T-cell (primary cell): ENCODE measurements at regions not wholly inside any gene's neighbourhood (a gene's known extent, or its start where the extent isn't known, plus 50 kb on each side); places are given as distances from the start of the nearest gene placed in this dataset.
"Not testable (repeated sequence)": the region's sequence is repeated elsewhere in the genome, so short reads cannot be mapped to it uniquely, and the experiment has no call there.

Source experiments
- ATAC-seq, 4 experiments: fragments of 200-7000 bp in 3 of 4; fragments of 150-1000 bp in 1 of 4; cut with Tn5 transposase; replicated peaks in 1 of 4; 1 replicate in 3 of 4; 2 replicates in 1 of 4; pipeline ENCODE4 v1.10.0; 2021; ENCODE audit warnings: moderate library complexity in 3 of 4, mild to moderate bottlenecking in 2 of 4, moderate number of reproducible peaks in 1 of 4
- CTCF ChIA-PET, 2 donors: fragments of 300-600 bp; sonication (Branson Sonifier 250); formaldehyde crosslinking; loops; one replicate each; lab custom pipeline; 2022; ENCODE audit warnings: antibody characterized with exemption in 2 of 2; lab: Charles Lee
- POLR2A ChIA-PET, 2 donors: fragments of 300-600 bp; sonication (Branson Sonifier 250); formaldehyde crosslinking; loops; one replicate each; lab custom pipeline; 2022; ENCODE audit warnings: antibody characterized with exemption in 2 of 2; lab: Charles Lee
- DNase-seq, 35 experiments: peaks; one replicate each; pipeline versions ENCODE4 v3.0.0 to v3.0.0-alpha.2; 2013 to 2023
- H3K27ac ChIP-seq: one replicate; pipeline ENCODE4 v1.5.1; 2013; ENCODE audit warnings: low read length
- H3K27me3 ChIP-seq, 2 experiments: replicated peaks in 1 of 2; 1 replicate in 1 of 2; 2 replicates in 1 of 2; pipeline versions ENCODE4 v1.6.1 to v1.7.0; 2013; ENCODE audit warnings: low read length in 1 of 2, mixed read lengths in 1 of 2; ENCODE audit not compliant: control insufficient read depth in 2 of 2, insufficient read depth in 2 of 2; ENCODE audit errors: extremely low read depth in 1 of 2
- H3K36me3 ChIP-seq, 2 donors: 1 replicate in 1 of 2; 2 replicates in 1 of 2; pipeline versions ENCODE4 v1.6.1 to v1.7.0; 2013; ENCODE audit warnings: low read length in 1 of 2; ENCODE audit not compliant: control insufficient read depth in 2 of 2, insufficient read depth in 1 of 2; ENCODE audit errors: extremely low read depth in 1 of 2
- H3K4me1 ChIP-seq, 2 experiments: 1 replicate in 1 of 2; 2 replicates in 1 of 2; pipeline versions ENCODE4 v1.6.1 to v1.7.0; 2013; ENCODE audit warnings: low read length in 2 of 2, mixed read lengths in 1 of 2; ENCODE audit not compliant: insufficient read depth in 2 of 2, control insufficient read depth in 1 of 2; ENCODE audit errors: extremely low read depth in 1 of 2
- H3K4me3 ChIP-seq, 2 donors: 1 replicate in 1 of 2; 2 replicates in 1 of 2; pipeline versions ENCODE4 v1.5.1 to v1.7.0; 2013; ENCODE audit warnings: mild to moderate bottlenecking in 2 of 2, low read length in 1 of 2, moderate library complexity in 1 of 2; ENCODE audit not compliant: control insufficient read depth in 1 of 2; ENCODE audit errors: extremely low read depth in 1 of 2
- H3K9me3 ChIP-seq: 2 replicates; pipeline ENCODE4 v1.7.0; 2013
- H3K27ac Mint-ChIP-seq, 2 donors: one replicate each; pipeline ENCODE4 v1.8.0; 2020 to 2021; ENCODE audit warnings: mild to moderate bottlenecking in 2 of 2, mixed read lengths in 2 of 2
- H3K27me3 Mint-ChIP-seq, 2 donors: one replicate each; pipeline ENCODE4 v1.8.0; 2021 to 2022; ENCODE audit warnings: mixed read lengths in 2 of 2
- H3K36me3 Mint-ChIP-seq: one replicate; pipeline ENCODE4 v1.8.0; 2021; ENCODE audit warnings: mixed read lengths
- H3K4me1 Mint-ChIP-seq, 3 donors: one replicate each; pipeline ENCODE4 v1.8.0; 2020 to 2022; ENCODE audit warnings: mixed read lengths in 3 of 3, mild to moderate bottlenecking in 1 of 3
- H3K4me3 Mint-ChIP-seq, 3 donors: one replicate each; pipeline ENCODE4 v1.8.0; 2020 to 2022; ENCODE audit warnings: mild to moderate bottlenecking in 3 of 3, mixed read lengths in 3 of 3, moderate library complexity in 3 of 3
- H3K9me3 Mint-ChIP-seq, 3 donors: one replicate each; pipeline ENCODE4 v1.8.0; 2020 to 2022; ENCODE audit warnings: mixed read lengths in 3 of 3
- WGBS: methylation state at CpG from one replicate; pipeline ENCODE4 v1.1.5; 2013; ENCODE audit warnings: missing lambda C conversion rate; ENCODE audit not compliant: insufficient coverage; 5-methylcytosine and 5-hydroxymethylcytosine counted together

GRCh38 chr11:112665291-112665690 lies 295.9 kb upstream of the NCAM1 start:
- Histone ChIP-seq H3K36me3 (no peaks in the 10 kb centered on the region), H3K4me3 (no peak overlapping the region), H3K4me1 (no peaks in the 10 kb centered on the region), H3K27me3 (peaks cover 0 to 3% of the 10 kb centered on the region in 2 experiments), H3K9me3 (no peaks in the 10 kb centered on the region), H3K27ac (no peak overlapping the region)
- no peak overlapping the region for H3K4me3 Mint-ChIP-seq
- H3K27ac Mint-ChIP-seq, result no peak overlapping the region
- no peak for ATAC-seq
- no peaks in the 10 kb centered on the region for H3K36me3 Mint-ChIP-seq
- POLR2A ChIA-PET, result no interaction called here
- DNase-seq, result no peak
- CTCF ChIA-PET, result no interaction called here
- no peaks in the 10 kb centered on the region for H3K9me3 Mint-ChIP-seq
- H3K27me3 Mint-ChIP-seq, result peaks cover 0 to 5% of the 10 kb centered on the region in 2 donors
- WGBS, result no CpG with 5 or more reads among the region's 2 CpGs
- H3K4me1 Mint-ChIP-seq, result no peaks in the 10 kb centered on the region

- no peak overlapping the region for H3K27ac Mint-ChIP-seq
- no CpG with 5 or more reads among the region's 1 CpG for WGBS
- no peaks in the 10 kb centered on the region for H3K9me3 Mint-ChIP-seq
- no peaks in the 10 kb centered on the region for H3K4me1 ChIP-seq
- peaks cover 0 to 13% of the 10 kb centered on the region in 2 experiments for H3K27me3 ChIP-seq
- H3K36me3 Mint-ChIP-seq, result no peaks in the 10 kb centered on the region
- no peak overlapping the region for H3K4me3 ChIP-seq
- DNase-seq, result no peak
- ChIA-PET CTCF (no interaction called here), POLR2A (no interaction called here)
- H3K4me1 Mint-ChIP-seq, result no peaks in the 10 kb centered on the region
- H3K4me3 Mint-ChIP-seq, result no peak overlapping the region
- H3K27ac ChIP-seq, result no peak overlapping the region
- no peaks in the 10 kb centered on the region for H3K36me3 ChIP-seq
- no peak for ATAC-seq
- no peaks in the 10 kb centered on the region for H3K9me3 ChIP-seq
- H3K27me3 Mint-ChIP-seq, result peaks cover 5% of the 10 kb centered on the region in 2 donors
Measured at GRCh38 chr11:112666253-112666652, 295.0 kb upstream of the NCAM1 start.

GRCh38 chr11:112670806-112671570 lies 290.2 kb upstream of the NCAM1 start:
- Histone ChIP-seq H3K9me3 (no peaks in the 10 kb centered on the region), H3K4me1 (no peaks in the 10 kb centered on the region), H3K27ac (no peak overlapping the region), H3K27me3 (peaks cover 0 to 19% of the 10 kb centered on the region in 2 experiments), H3K4me3 (no peak overlapping the region), H3K36me3 (no peaks in the 10 kb centered on the region)
- no peak for ATAC-seq
- H3K27me3 Mint-ChIP-seq, result peaks cover 0 to 5% of the 10 kb centered on the region in 2 donors
- ChIA-PET POLR2A (no interaction called here), CTCF (no interaction called here)
- no peak for DNase-seq
- no peak overlapping the region for H3K4me3 Mint-ChIP-seq
- no peaks in the 10 kb centered on the region for H3K36me3 Mint-ChIP-seq
- peaks cover 2 to 12% (median 12%) of the 10 kb centered on the region in 3 donors for H3K9me3 Mint-ChIP-seq
- WGBS, result 61% methylated on average over 7 of the region's 7 CpGs
- H3K27ac Mint-ChIP-seq, result no peak overlapping the region
- no peaks in the 10 kb centered on the region for H3K4me1 Mint-ChIP-seq

- H3K4me3 ChIP-seq, ATAC-seq, POLR2A ChIA-PET, H3K36me3 ChIP-seq, DNase-seq, H3K9me3 ChIP-seq, H3K4me3 Mint-ChIP-seq, H3K27ac ChIP-seq, H3K27me3 Mint-ChIP-seq, H3K36me3 Mint-ChIP-seq, H3K4me1 ChIP-seq, H3K4me1 Mint-ChIP-seq, H3K27ac Mint-ChIP-seq, CTCF ChIA-PET: not testable (repeated sequence)
- H3K9me3 Mint-ChIP-seq, result peaks cover 2 to 12% (median 12%) of the 10 kb centered on the region in 3 donors
- WGBS, result 13% methylated on average over 2 of the region's 2 CpGs
- peaks cover 0 to 19% of the 10 kb centered on the region in 2 experiments for H3K27me3 ChIP-seq
Measured at GRCh38 chr11:112673401-112673800, 287.8 kb upstream of the NCAM1 start.

- peaks cover 0 to 7% (median 4%) of the 10 kb centered on the region in 3 donors for H3K9me3 Mint-ChIP-seq
- ChIA-PET POLR2A (no interaction called here), CTCF (no interaction called here)
- ATAC-seq (no peak), DNase-seq (no peak)
- Histone ChIP-seq H3K36me3 (no peaks in the 10 kb centered on the region), H3K4me3 (no peak overlapping the region), H3K4me1 (no peaks in the 10 kb centered on the region), H3K27ac (no peak overlapping the region), H3K9me3 (no peaks in the 10 kb centered on the region), H3K27me3 (peaks cover 0 to 8% of the 10 kb centered on the region in 2 experiments)
- H3K36me3 Mint-ChIP-seq, result no peaks in the 10 kb centered on the region
- no peak overlapping the region for H3K27ac Mint-ChIP-seq
- H3K27me3 Mint-ChIP-seq, result peaks cover 4 to 21% of the 10 kb centered on the region in 2 donors
- H3K4me1 Mint-ChIP-seq, result no peaks in the 10 kb centered on the region
- WGBS, result no CpG with 5 or more reads among the region's 3 CpGs
- H3K4me3 Mint-ChIP-seq, result no peak overlapping the region
Measured at GRCh38 chr11:112685111-112685510, 276.1 kb upstream of the NCAM1 start.

- DNase-seq (no peak), ATAC-seq (no peak)
- POLR2A ChIA-PET, result no interaction called here
- H3K4me1 Mint-ChIP-seq, result peaks cover 0 to 2% (median 0%) of the 10 kb centered on the region in 3 donors
- H3K9me3 Mint-ChIP-seq, result peaks cover 0 to 2% (median 0%) of the 10 kb centered on the region in 3 donors
- Histone ChIP-seq H3K9me3 (no peaks in the 10 kb centered on the region), H3K27me3 (peaks cover 0 to 17% of the 10 kb centered on the region in 2 experiments), H3K4me1 (no peaks in the 10 kb centered on the region), H3K4me3 (no peak overlapping the region), H3K27ac (no peak overlapping the region), H3K36me3 (no peaks in the 10 kb centered on the region)
- H3K36me3 Mint-ChIP-seq, result no peaks in the 10 kb centered on the region
- WGBS, result 87% methylated on average over 3 of the region's 6 CpGs
- H3K4me3 Mint-ChIP-seq, result no peak overlapping the region
- no peak overlapping the region for H3K27ac Mint-ChIP-seq
- CTCF ChIA-PET, result no interaction called here
- peaks cover 4 to 21% of the 10 kb centered on the region in 2 donors for H3K27me3 Mint-ChIP-seq
Measured at GRCh38 chr11:112689851-112690250, 271.4 kb upstream of the NCAM1 start.
